Right lobe of liver (tissue), 6 donors: ENCODE measurements at regions not wholly inside any gene's neighbourhood (a gene's known extent, or its start where the extent isn't known, plus 50 kb on each side); places are given as distances from the start of the nearest gene placed in this dataset.

ENCODE experiments used
- ATAC-seq, 4 donors: fragments of 200-7000 bp; cut with Tn5 transposase; one replicate each; pipeline ENCODE4 v1.9.1; 2020; ENCODE audit warnings: mild to moderate bottlenecking in 4 of 4, moderate library complexity in 4 of 4
- DNase-seq, 3 donors: peaks; one replicate each; pipeline ENCODE4 v3.0.0-alpha.2; 2020
- H3K27ac ChIP-seq, 3 donors: fragments of 200-600 bp; one replicate each; pipeline ENCODE4 v1.8.0; 2022
- H3K27me3 ChIP-seq, 2 donors: fragments of 200-600 bp; one replicate each; pipeline ENCODE4 v1.8.0; 2022
- H3K36me3 ChIP-seq, 4 donors: fragments of 200-600 bp; sonication (generic) in 1 of 4; one replicate each; pipeline versions ENCODE4 v1.5.1 to v1.8.0; 2017 to 2022; ENCODE audit warnings: control low read depth in 1 of 4
- H3K4me1 ChIP-seq, 4 donors: fragments of 200-600 bp; sonication (generic) in 1 of 4; one replicate each; pipeline versions ENCODE4 v1.5.1 to v1.8.0; 2017 to 2022; ENCODE audit warnings: control low read depth in 1 of 4
- H3K4me3 ChIP-seq, 3 donors: fragments of 200-600 bp; one replicate each; pipeline ENCODE4 v1.8.0; 2022
- H3K9me3 ChIP-seq, 4 donors: fragments of 200-600 bp; sonication (generic) in 1 of 4; one replicate each; pipeline versions ENCODE4 v1.5.1 to v1.8.0; 2017 to 2022; ENCODE audit warnings: control low read depth in 1 of 4
- POLR2A ChIP-seq: fragments of 450-650 bp; IDR thresholded peaks from one replicate; pipeline ENCODE4 v1.6.1; 2017; ENCODE audit warnings: antibody characterized with exemption, mild to moderate bottlenecking
- WGBS: methylation state at CpG from one replicate; pipeline ENCODE4 v1.1.6; 2018; ENCODE audit warnings: low coverage, low lambda C conversion rate; ENCODE audit not compliant: insufficient coverage; ENCODE audit errors: missing lambda C conversion rate; 5-methylcytosine and 5-hydroxymethylcytosine counted together
- intact Hi-C, 2 donors: fragments of 100-400 bp; cut with DNase I; formaldehyde crosslinking; loops; one replicate each; pipeline versions ENCODE4 v1.11.2 to v1.14.1; 2022
- TF ChIP-seq, protein P1 (sequence below), 4 donors: fragments of 200-600 bp in 3 of 4; fragments of 450-650 bp in 1 of 4; IDR thresholded peaks; one replicate each; pipeline versions ENCODE4 v1.5.1 to v1.8.0; 2016 to 2022; ENCODE audit warnings: antibody characterized with exemption in 4 of 4, mild to moderate bottlenecking in 2 of 4
- donor health status: DM: no; HTN: yes; CAD: no.
- donor health status: DM: no; HTN: no; CAD: no.
- donor health status: DM: no; HTN: no; CAD: no.
- donor health status: DM: no; HTN: yes; CAD: no.
- donor health status: DM: no; HTN: yes; CAD: no.

DNA sequence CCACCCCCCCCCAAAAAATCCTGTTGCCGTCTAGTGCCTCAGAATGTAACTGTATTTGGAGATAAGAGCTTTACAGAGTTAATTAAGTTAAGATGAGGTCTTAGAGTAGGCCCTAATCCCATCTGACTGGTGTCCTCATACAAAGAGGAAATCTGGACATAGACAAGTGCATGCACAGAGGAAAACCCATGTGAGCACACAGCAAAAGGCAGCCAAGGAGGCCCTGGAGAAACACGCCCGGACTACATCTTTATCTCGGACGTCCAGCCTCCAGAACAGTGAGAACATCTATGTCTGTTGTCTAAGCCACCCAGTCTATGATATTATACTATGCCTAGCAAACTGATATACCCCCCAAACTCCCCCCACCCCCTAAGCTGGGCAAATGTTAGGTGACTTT lies 193.8 kb downstream of the KATNAL1 start:
- 49% methylated on average over 5 of the region's 5 CpGs for WGBS
- intact Hi-C loops = loop anchor here (10.0 kb wide), 4 partner anchors 269 to 609 kb away; no protein-coding TSS in a partner anchor

DNA sequence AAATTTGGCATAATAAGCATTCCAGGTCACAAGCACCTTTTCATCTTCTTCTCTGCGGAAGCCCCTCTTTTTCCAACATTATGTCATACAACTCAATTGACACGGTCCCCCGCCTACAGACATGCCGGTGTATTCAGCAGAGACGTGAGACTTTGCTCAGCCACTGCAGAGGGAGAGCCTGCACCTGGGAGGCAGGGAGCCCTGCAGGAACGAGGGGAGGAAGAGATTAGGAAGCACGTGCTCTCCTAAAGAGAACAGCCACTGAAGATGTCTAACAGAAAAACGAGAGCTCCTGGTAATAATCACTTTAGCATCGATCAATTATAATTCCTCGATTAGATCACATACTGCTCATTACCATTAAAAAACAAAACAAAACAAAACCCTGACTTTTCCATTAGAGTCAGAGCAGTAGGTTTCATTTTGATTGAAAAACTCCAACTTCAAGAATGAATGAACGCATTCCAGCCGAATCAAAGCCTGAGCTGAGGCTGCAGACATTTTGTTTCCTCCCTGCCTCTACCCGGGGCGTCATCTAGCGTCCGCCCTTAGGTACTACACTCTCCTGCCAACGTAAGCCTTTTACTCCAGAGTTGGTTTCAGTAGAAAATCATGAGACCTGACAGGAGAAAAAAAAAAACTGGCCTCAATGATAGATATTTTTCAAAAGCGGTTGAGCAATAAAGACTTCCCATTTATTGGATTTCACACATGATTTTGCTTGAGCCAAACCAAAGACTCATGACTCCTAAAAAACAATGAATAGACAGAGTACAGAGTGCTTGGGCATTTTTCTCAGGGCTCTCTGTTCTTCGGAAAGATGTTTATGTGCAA lies 194.5 kb downstream of the KATNAL1 start:
- no peaks in the 10 kb centered on the region for H3K9me3 ChIP-seq
- H3K4me3 ChIP-seq = no peak overlapping the region
- peaks cover 0 to 28% (median 11%) of the 10 kb centered on the region in 4 donors for H3K4me1 ChIP-seq
- H3K27me3 ChIP-seq = no peaks in the 10 kb centered on the region
- no peaks in the 10 kb centered on the region for H3K36me3 ChIP-seq
- WGBS = 11% methylated on average over 17 of the region's 19 CpGs
- peak; percentile 24 for TF ChIP-seq POLR2A
- TF ChIP-seq, protein P1, sequence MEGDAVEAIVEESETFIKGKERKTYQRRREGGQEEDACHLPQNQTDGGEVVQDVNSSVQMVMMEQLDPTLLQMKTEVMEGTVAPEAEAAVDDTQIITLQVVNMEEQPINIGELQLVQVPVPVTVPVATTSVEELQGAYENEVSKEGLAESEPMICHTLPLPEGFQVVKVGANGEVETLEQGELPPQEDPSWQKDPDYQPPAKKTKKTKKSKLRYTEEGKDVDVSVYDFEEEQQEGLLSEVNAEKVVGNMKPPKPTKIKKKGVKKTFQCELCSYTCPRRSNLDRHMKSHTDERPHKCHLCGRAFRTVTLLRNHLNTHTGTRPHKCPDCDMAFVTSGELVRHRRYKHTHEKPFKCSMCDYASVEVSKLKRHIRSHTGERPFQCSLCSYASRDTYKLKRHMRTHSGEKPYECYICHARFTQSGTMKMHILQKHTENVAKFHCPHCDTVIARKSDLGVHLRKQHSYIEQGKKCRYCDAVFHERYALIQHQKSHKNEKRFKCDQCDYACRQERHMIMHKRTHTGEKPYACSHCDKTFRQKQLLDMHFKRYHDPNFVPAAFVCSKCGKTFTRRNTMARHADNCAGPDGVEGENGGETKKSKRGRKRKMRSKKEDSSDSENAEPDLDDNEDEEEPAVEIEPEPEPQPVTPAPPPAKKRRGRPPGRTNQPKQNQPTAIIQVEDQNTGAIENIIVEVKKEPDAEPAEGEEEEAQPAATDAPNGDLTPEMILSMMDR (IDR thresholded peaks at IDR 0.05) = peak; percentile 98 to 99 (median 98)
- intact Hi-C loops = loop anchor here (10.0 kb wide), 4 partner anchors 268 to 608 kb away; no protein-coding TSS in a partner anchor
- H3K27ac ChIP-seq = peak overlapping the region; percentile 19 to 89 (median 83)
- ATAC-seq = peak; percentile 72 to 76 (median 74)
- peak; percentile 80 to 86 (median 85) for DNase-seq

More for the DNA sequence above, 193.8 kb downstream of the KATNAL1 start:
- Histone ChIP-seq H3K27me3 (no peaks in the 10 kb centered on the region), H3K4me1 (peaks cover 0 to 23% (median 9%) of the 10 kb centered on the region in 4 donors), H3K9me3 (no peaks in the 10 kb centered on the region), H3K4me3 (no peak overlapping the region), H3K36me3 (no peaks in the 10 kb centered on the region), H3K27ac (peak overlapping the region; percentile 19 to 89 (median 83))
- DNase-seq = no peak
- no peak for TF ChIP-seq POLR2A
- TF ChIP-seq, protein P1 (IDR thresholded peaks at IDR 0.05) = no peak
- ATAC-seq = peak in 1 of 4 donors; percentile 1

DNA sequence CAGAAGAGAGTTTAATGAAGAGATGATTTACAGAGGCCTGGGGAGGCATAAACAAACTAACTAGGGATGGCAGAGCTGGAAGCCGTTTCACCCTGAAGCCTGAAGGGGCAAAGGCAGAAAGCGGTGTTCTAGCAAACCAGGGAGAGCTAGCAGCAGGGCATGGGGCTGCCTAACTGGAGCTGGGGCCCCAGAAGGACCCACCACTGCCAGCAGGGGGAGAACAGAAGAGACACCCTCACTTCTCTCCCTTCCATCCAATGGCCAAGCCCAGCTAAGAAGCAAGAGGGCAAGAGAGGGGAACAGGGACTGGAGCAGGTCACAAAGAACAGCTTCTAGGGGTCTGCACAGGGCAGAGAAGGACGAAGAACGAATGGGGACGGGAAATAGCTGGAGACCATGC lies 195.5 kb downstream of the KATNAL1 start:
- ATAC-seq = no peak
- Histone ChIP-seq H3K4me3 (no peak overlapping the region), H3K4me1 (peaks cover 0 to 28% (median 11%) of the 10 kb centered on the region in 4 donors), H3K27me3 (no peaks in the 10 kb centered on the region), H3K27ac (no peak overlapping the region), H3K36me3 (no peaks in the 10 kb centered on the region), H3K9me3 (no peaks in the 10 kb centered on the region)
- TF ChIP-seq, protein P1 (IDR thresholded peaks at IDR 0.05) = no peak
- no peak for TF ChIP-seq POLR2A
- no peak for DNase-seq
- WGBS = 91% methylated on average over 5 of the region's 5 CpGs
- intact Hi-C loops = loop anchor here (10.0 kb wide), 4 partner anchors 267 to 607 kb away; no protein-coding TSS in a partner anchor

DNA sequence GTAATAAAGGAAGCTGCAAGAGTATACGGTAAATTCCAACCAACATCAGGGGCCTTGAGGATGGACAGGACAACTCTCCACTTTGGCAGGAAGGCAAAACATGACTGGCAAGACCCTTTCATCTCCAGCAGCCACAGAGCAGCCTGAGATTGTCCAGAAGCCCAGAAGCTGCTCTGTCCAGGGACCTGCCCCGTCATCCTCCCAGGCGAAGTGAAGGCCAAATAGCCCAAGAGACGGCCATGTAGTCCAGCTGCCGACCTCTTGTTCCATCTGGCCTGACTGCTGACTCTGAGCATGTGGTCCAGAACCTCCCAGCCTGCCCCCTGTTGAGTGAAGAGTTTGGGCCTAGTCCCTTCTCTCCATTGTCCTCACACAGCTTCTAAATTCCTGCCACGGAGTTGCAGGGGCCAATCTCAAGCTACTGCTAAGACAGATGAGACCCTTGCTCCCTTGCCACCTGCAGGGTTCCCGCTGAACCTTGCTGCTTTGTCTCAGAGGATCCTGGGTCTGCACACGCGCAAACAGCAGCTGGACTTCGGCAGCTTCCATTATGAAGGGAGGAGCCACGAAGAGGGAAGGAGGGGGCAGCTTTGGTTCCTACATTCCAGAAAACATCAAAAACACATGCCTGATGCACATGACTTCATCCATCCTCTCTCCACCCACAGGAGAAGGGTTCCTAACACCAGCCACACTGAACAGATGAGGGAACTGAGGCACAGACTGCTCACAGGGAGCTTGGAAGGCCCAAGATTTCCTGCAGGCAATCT lies 196.9 kb downstream of the KATNAL1 start:
- 100% methylated on average over 5 of the region's 11 CpGs for WGBS
- H3K9me3 ChIP-seq = no peaks in the 10 kb centered on the region
- H3K27me3 ChIP-seq = no peaks in the 10 kb centered on the region
- H3K4me3 ChIP-seq = no peak overlapping the region
- no peaks in the 10 kb centered on the region for H3K36me3 ChIP-seq
- peaks cover 0 to 27% (median 11%) of the 10 kb centered on the region in 4 donors for H3K4me1 ChIP-seq
- TF ChIP-seq, protein P1 (IDR thresholded peaks at IDR 0.05) = no peak
- TF ChIP-seq POLR2A = no peak
- intact Hi-C loops = loop anchor here (10.0 kb wide), 4 partner anchors 266 to 606 kb away; no protein-coding TSS in a partner anchor
- DNase-seq (no peak), ATAC-seq (no peak)
- no peak overlapping the region for H3K27ac ChIP-seq
